ENCODE measurements at regions not wholly inside any gene's neighbourhood (a gene's known extent, or its start where the extent isn't known, plus 50 kb on each side); places are given as distances from the start of the nearest gene placed in this dataset.

GRCh38 chr6:166716910-166717617 lies 90.0 kb upstream of the RPS6KA2 start:
- no peak for TF ChIP-seq CTCF (IDR thresholded peaks at IDR 0.05)
- no peak for TF ChIP-seq EP300 (IDR thresholded peaks at IDR 0.05)
- no peak for TF ChIP-seq POLR2AphosphoS5 (IDR thresholded peaks at IDR 0.05)
- TF ChIP-seq POLR2A (IDR thresholded peaks at IDR 0.05): no peak

Data from upper lobe of left lung (tissue), 4 donors.